K562 (cell line): ENCODE measurements at regions not wholly inside any gene's neighbourhood (a gene's known extent, or its start where the extent isn't known, plus 50 kb on each side); places are given as distances from the start of the nearest gene placed in this dataset.

Experiments
- ATAC-seq: fragments of 200-7000 bp; cut with Tn5 transposase; 3 replicates; pipeline ENCODE4 v1.9.1; 2020; ENCODE audit warnings: moderate library complexity
- BruUV-seq: library from RNA; stranded (reverse); fragments of 400-500 nt; replicated peaks from 2 replicates; lab custom pipeline; 2021; lab: Mats Ljungman, UMichigan
- CTCF ChIA-PET: fragments of 300-600 bp; formaldehyde crosslinking; extraction: SDS; loops from one replicate; lab custom pipeline; 2021; ENCODE audit warnings: low intra/inter-chr PET ratio; lab: Yijun Ruan, JAX
- POLR2A ChIA-PET: fragments of 300-600, 350-650 bp; sonication (Branson Sonifier 250); formaldehyde crosslinking; extraction: SDS; loops from one replicate; lab custom pipeline; 2021; ENCODE audit warnings: antibody characterized with exemption, inconsistent platforms; lab: Yijun Ruan, JAX
- DNase-seq, 4 experiments: peaks; one replicate each; pipeline versions ENCODE4 v3.0.0 to v3.0.0-alpha.2; 2011 to 2018; ENCODE audit warnings: low spot score in 3 of 4, mixed read lengths in 3 of 4; ENCODE audit errors: extremely low read depth in 1 of 4
- FAIRE-seq: peaks from 2 replicates; lab custom pipeline; 2011; peaks lifted over from hg19 to GRCh38; lab: Jason Lieb, UNC
- H2AFZ ChIP-seq: 2 replicates; pipeline ENCODE4 v1.6.0; 2011; ENCODE audit warnings: low read depth, low read length, control low read depth, inconsistent platforms
- H3K27ac ChIP-seq: fragments of 200-600 bp; 3 replicates; pipeline ENCODE4 v1.8.0; 2011; ENCODE audit warnings: low read depth, mild to moderate bottlenecking, control low read depth, inconsistent platforms, low read length, moderate library complexity, mixed read lengths; ENCODE audit errors: extremely low read depth
- H3K27me3 ChIP-seq, 2 experiments: fragments of 300-600 bp in 1 of 2; 2 replicates in 1 of 2; 3 replicates in 1 of 2; pipeline versions ENCODE4 v1.6.0 to v1.8.0; 2011; ENCODE audit warnings: inconsistent platforms in 2 of 2, low read length in 2 of 2, mild to moderate bottlenecking in 1 of 2, mixed read lengths in 1 of 2, moderate library complexity in 1 of 2; ENCODE audit not compliant: control insufficient read depth in 2 of 2, insufficient read depth in 2 of 2
- H3K36me3 ChIP-seq: fragments of 300-600 bp; 3 replicates; pipeline ENCODE4 v1.8.0; 2011; ENCODE audit warnings: mild to moderate bottlenecking, low read length, inconsistent platforms; ENCODE audit not compliant: control insufficient read depth, insufficient read depth
- H3K4me1 ChIP-seq, 2 experiments: fragments of 200-600 bp in 1 of 2; replicated peaks in 1 of 2; 2 replicates in 1 of 2; 3 replicates in 1 of 2; pipeline versions ENCODE4 v1.5.1 to v1.8.0; 2011; ENCODE audit warnings: inconsistent platforms in 2 of 2, low read length in 2 of 2, mild to moderate bottlenecking in 1 of 2, mixed read lengths in 1 of 2, moderate library complexity in 1 of 2; ENCODE audit not compliant: control insufficient read depth in 2 of 2, insufficient read depth in 2 of 2
- H3K4me2 ChIP-seq: 2 replicates; pipeline ENCODE4 v1.6.1; 2011; ENCODE audit warnings: low read length, control low read depth, inconsistent platforms, mixed read lengths; ENCODE audit not compliant: insufficient read depth
- H3K4me3 ChIP-seq: fragments of 200-600 bp; sonication (generic), shearing (Covaris generic); 2 replicates; pipeline ENCODE4 v1.5.1; 2016; ENCODE audit warnings: control low read depth, inconsistent platforms
- H3K79me2 ChIP-seq: fragments of 200-600 bp; 3 replicates; pipeline ENCODE4 v1.8.0; 2011; ENCODE audit warnings: low read length, inconsistent platforms; ENCODE audit not compliant: control insufficient read depth, insufficient read depth
- H3K9ac ChIP-seq, 2 experiments: 2 replicates each; pipeline versions ENCODE4 v1.6.0 to v1.6.1; 2011; ENCODE audit warnings: low read depth in 2 of 2, low read length in 2 of 2, control low read depth in 1 of 2, inconsistent platforms in 1 of 2, mild to moderate bottlenecking in 1 of 2, mixed read lengths in 1 of 2; ENCODE audit not compliant: insufficient read depth in 1 of 2
- H3K9me1 ChIP-seq: one replicate; pipeline ENCODE4 v1.6.0; 2011; ENCODE audit warnings: inconsistent platforms, mild to moderate bottlenecking, low read length, moderate library complexity; ENCODE audit not compliant: control insufficient read depth, insufficient read depth
- H3K9me3 ChIP-seq: replicated peaks from 2 replicates; pipeline ENCODE4 v1.5.1; 2011; ENCODE audit warnings: low read depth, low read length, inconsistent platforms; ENCODE audit not compliant: control insufficient read depth, insufficient read depth
- H4K20me1 ChIP-seq: replicated peaks from 2 replicates; pipeline ENCODE4 v1.6.1; 2011; ENCODE audit warnings: low read length, inconsistent platforms, mixed read lengths; ENCODE audit not compliant: control insufficient read depth, insufficient read depth
- BDP1 ChIP-seq: IDR thresholded peaks from 3 replicates; pipeline ENCODE4 v1.6.1; 2011; ENCODE audit not compliant: insufficient read length, insufficient read depth
- C11orf30 ChIP-seq: fragments of 450-650 bp; IDR thresholded peaks from 2 replicates; pipeline ENCODE4 v1.6.1; 2016; ENCODE audit warnings: low read depth, mild to moderate bottlenecking
- KLF10 ChIP-seq: fragments of 250-450 bp; sonication (Bioruptor Pico); IDR thresholded peaks from 2 replicates; pipeline ENCODE4 v1.6.1; 2021; ENCODE audit warnings: matching md5 sums
- MBD1 ChIP-seq: fragments of 250-450 bp; sonication (Bioruptor Pico); IDR thresholded peaks from 2 replicates; pipeline ENCODE4 v1.8.0; 2022; ENCODE audit warnings: inconsistent platforms
- ZFP36 ChIP-seq: fragments of 150-350 bp; IDR thresholded peaks from 2 replicates; pipeline ENCODE4 v1.6.1; 2018; ENCODE audit warnings: low read length, low read depth; ENCODE audit not compliant: partially characterized antibody
- ZNF282 ChIP-seq: sonication (generic); formaldehyde crosslinking; IDR thresholded peaks from 2 replicates; pipeline ENCODE4 v1.8.1; 2023; ENCODE audit warnings: missing genetic modification reagents
- ZNF316 ChIP-seq: fragments of 450-650 bp; IDR thresholded peaks from 2 replicates; pipeline ENCODE4 v1.6.1; 2016
- ZSCAN32 ChIP-seq: fragments of 450-650 bp; formaldehyde crosslinking; IDR thresholded peaks from 2 replicates; pipeline ENCODE4 v1.4.0; 2020; ENCODE audit warnings: mild to moderate bottlenecking, moderate library complexity
- WGBS: fragments of 100-300 bp; shearing (Covaris generic); methylation state at CpG from one replicate; pipeline ENCODE4 v1.1.6; 2016; ENCODE audit warnings: low coverage, mixed read lengths; ENCODE audit not compliant: insufficient coverage; ENCODE audit errors: missing lambda C conversion rate; 5-methylcytosine and 5-hydroxymethylcytosine counted together
- in situ Hi-C: fragments of 300-500 bp; cut with MboI; formaldehyde crosslinking; loops from 4 replicates; pipeline ENCODE4 v1.15.0; 2018; ENCODE audit warnings: inconsistent platforms, mixed read lengths
- intact Hi-C: fragments of 100-400 bp; cut with micrococcal nuclease; formaldehyde crosslinking; loops from 2 replicates; pipeline ENCODE4 v1.14.2; 2022
- TF ChIP-seq, protein P1 (sequence below): fragments of 250-450 bp; sonication (Bioruptor Pico); IDR thresholded peaks from 2 replicates; pipeline ENCODE4 v1.4.0; 2020; ENCODE audit warnings: mild to moderate bottlenecking, moderate library complexity

GRCh38 chr18:45208164-45208563 is 407.1 kb upstream of the SLC14A2 start:
- no peak overlapping the region for H3K4me3 ChIP-seq
- no peaks in the 10 kb centered on the region for H3K9me3 ChIP-seq
- H3K4me1 ChIP-seq, result no peaks in the 10 kb centered on the region
- ATAC-seq (no peak), FAIRE-seq (no peak), DNase-seq (no peak)
- no peaks in the 10 kb centered on the region for H3K36me3 ChIP-seq
- intact Hi-C loops, result no loop called here
- no peak overlapping the region for H3K9ac ChIP-seq
- H3K4me2 ChIP-seq, result no peak overlapping the region
- peak; percentile 50 for TF ChIP-seq ZNF316
- no peak for TF ChIP-seq ZNF282 (CRISPR knock-in tag)
- no peak for TF ChIP-seq KLF10 (CRISPR knock-in tag)
- TF ChIP-seq BDP1, result no peak
- TF ChIP-seq, protein P1, sequence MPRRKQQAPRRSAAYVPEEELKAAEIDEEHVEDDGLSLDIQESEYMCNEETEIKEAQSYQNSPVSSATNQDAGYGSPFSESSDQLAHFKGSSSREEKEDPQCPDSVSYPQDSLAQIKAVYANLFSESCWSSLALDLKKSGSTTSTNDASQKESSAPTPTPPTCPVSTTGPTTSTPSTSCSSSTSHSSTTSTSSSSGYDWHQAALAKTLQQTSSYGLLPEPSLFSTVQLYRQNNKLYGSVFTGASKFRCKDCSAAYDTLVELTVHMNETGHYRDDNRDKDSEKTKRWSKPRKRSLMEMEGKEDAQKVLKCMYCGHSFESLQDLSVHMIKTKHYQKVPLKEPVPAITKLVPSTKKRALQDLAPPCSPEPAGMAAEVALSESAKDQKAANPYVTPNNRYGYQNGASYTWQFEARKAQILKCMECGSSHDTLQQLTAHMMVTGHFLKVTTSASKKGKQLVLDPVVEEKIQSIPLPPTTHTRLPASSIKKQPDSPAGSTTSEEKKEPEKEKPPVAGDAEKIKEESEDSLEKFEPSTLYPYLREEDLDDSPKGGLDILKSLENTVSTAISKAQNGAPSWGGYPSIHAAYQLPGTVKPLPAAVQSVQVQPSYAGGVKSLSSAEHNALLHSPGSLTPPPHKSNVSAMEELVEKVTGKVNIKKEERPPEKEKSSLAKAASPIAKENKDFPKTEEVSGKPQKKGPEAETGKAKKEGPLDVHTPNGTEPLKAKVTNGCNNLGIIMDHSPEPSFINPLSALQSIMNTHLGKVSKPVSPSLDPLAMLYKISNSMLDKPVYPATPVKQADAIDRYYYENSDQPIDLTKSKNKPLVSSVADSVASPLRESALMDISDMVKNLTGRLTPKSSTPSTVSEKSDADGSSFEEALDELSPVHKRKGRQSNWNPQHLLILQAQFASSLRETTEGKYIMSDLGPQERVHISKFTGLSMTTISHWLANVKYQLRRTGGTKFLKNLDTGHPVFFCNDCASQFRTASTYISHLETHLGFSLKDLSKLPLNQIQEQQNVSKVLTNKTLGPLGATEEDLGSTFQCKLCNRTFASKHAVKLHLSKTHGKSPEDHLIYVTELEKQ (CRISPR knock-in tag), result no peak
- no peak for TF ChIP-seq ZSCAN32 (CRISPR knock-in tag)
- TF ChIP-seq MBD1, result no peak
- no peak for TF ChIP-seq ZFP36
- TF ChIP-seq C11orf30, result peak; percentile 35
- no peak overlapping the region for H3K27ac ChIP-seq
- no peaks in the 10 kb centered on the region for H3K27me3 ChIP-seq
- no peaks in the 10 kb centered on the region; the same call in 1 of the 2 replicates for H4K20me1 ChIP-seq
- H3K79me2 ChIP-seq, result no peaks in the 10 kb centered on the region
- no peaks in the 10 kb centered on the region for H3K9me1 ChIP-seq
- 0% methylated on average over 7 of the region's 7 CpGs for WGBS
- ChIA-PET POLR2A (no interaction called here), CTCF (no interaction called here)
- in situ Hi-C loops, result no loop called here
- no peak overlapping the region for H2AFZ ChIP-seq
- no TSS peak for BruUV-seq
